Esophagus squamous epithelium (tissue), 4 donors: ENCODE measurements at regions not wholly inside any gene's neighbourhood (a gene's known extent, or its start where the extent isn't known, plus 50 kb on each side); places are given as distances from the start of the nearest gene placed in this dataset.

Experiments used
- CTCF ChIP-seq, 6 experiments: fragments of 450-650 bp in 4 of 6; fragments of 200-600 bp in 2 of 6; sonication (generic) in 2 of 6; IDR thresholded peaks; one replicate each; pipeline ENCODE4 v1.5.1; 2016 to 2019; ENCODE audit warnings: antibody characterized with exemption in 6 of 6, mild to moderate bottlenecking in 4 of 6, moderate library complexity in 4 of 6
- POLR2A ChIP-seq, 4 donors: fragments of 450-650 bp; IDR thresholded peaks; one replicate each; pipeline ENCODE4 v1.6.1; 2017; ENCODE audit warnings: antibody characterized with exemption in 4 of 4, mild to moderate bottlenecking in 4 of 4, moderate library complexity in 3 of 4

- no peak for TF ChIP-seq CTCF (IDR thresholded peaks at IDR 0.05)
- no peak for TF ChIP-seq POLR2A (IDR thresholded peaks at IDR 0.05)
Observed at GRCh38 chr5:143898381-143898780, 86.4 kb downstream of the HMHB1 start.
